NCI-H128 (cell line): ENCODE measurements at regions not wholly inside any gene's neighbourhood (a gene's known extent, or its start where the extent isn't known, plus 50 kb on each side); places are given as distances from the start of the nearest gene placed in this dataset.

Experiments
- DNase-seq: peaks from one replicate; lab custom pipeline; 2025; ENCODE audit not compliant: unreplicated experiment; lab: John Stamatoyannopoulos, UW

- DNase-seq, result no peak
Measured at GRCh38 chr3:189108735-189109134, 63.0 kb upstream of the TPRG1 start.

- DNase-seq, result no peak
Measured at GRCh38 chr3:189109145-189109544, 62.6 kb upstream of the TPRG1 start.

GRCh38 chr3:189117087-189117486 lies 54.7 kb upstream of the TPRG1 start:
- DNase-seq, result no peak

- DNase-seq, result no peak
Measured at GRCh38 chr3:189118896-189119295, 52.9 kb upstream of the TPRG1 start.

- no peak for DNase-seq
Measured at GRCh38 chr3:189119950-189120349, 51.8 kb upstream of the TPRG1 start.

- DNase-seq, result no peak
Measured at GRCh38 chr3:189121092-189121491, 50.7 kb upstream of the TPRG1 start.
